HG03378 (cell line): ENCODE measurements at regions not wholly inside any gene's neighbourhood (a gene's known extent, or its start where the extent isn't known, plus 50 kb on each side); places are given as distances from the start of the nearest gene placed in this dataset.
"Not testable (repeated sequence)": the region's sequence is repeated elsewhere in the genome, so short reads cannot be mapped to it uniquely, and the experiment has no call there.

Experiments used
- ATAC-seq: cut with Tn5 transposase; IDR thresholded peaks from one replicate; pipeline ENCODE4 v1.9.1; 2021; ENCODE audit warnings: mild to moderate bottlenecking, moderate library complexity; ENCODE audit not compliant: unreplicated experiment

- ATAC-seq: no peak
Measured at GRCh38 chr10:44118500-44118899, 266.4 kb downstream of the CXCL12 start.

- ATAC-seq: no peak
Measured at GRCh38 chr10:44116474-44116873, 268.4 kb downstream of the CXCL12 start.

- no peak for ATAC-seq
Measured at GRCh38 chr10:44115516-44115915, 269.4 kb downstream of the CXCL12 start.

- no peak for ATAC-seq
Measured at GRCh38 chr10:44114441-44114840, 270.5 kb downstream of the CXCL12 start.

- not testable (repeated sequence) for ATAC-seq
Measured at GRCh38 chr10:44112280-44112679, 272.6 kb downstream of the CXCL12 start.

- no peak for ATAC-seq
Measured at GRCh38 chr10:44105696-44106095, 279.2 kb downstream of the CXCL12 start.

- ATAC-seq: no peak
Measured at GRCh38 chr10:44102726-44103255, 282.1 kb downstream of the CXCL12 start.

GRCh38 chr10:44101082-44101481 lies 283.8 kb downstream of the CXCL12 start:
- no peak for ATAC-seq

GRCh38 chr10:44099511-44099910 lies 285.4 kb downstream of the CXCL12 start:
- ATAC-seq: no peak

GRCh38 chr10:44096217-44096616 lies 288.7 kb downstream of the CXCL12 start:
- ATAC-seq: not testable (repeated sequence)

GRCh38 chr10:44089671-44090070 lies 295.2 kb downstream of the CXCL12 start:
- no peak for ATAC-seq

- no peak for ATAC-seq
Measured at GRCh38 chr10:44087403-44087802, 297.5 kb downstream of the CXCL12 start.

- ATAC-seq: no peak
Measured at GRCh38 chr10:44083719-44084400, 301.0 kb downstream of the CXCL12 start.

- ATAC-seq: no peak
Measured at GRCh38 chr10:44071479-44071878, 313.4 kb downstream of the CXCL12 start.

GRCh38 chr10:44070282-44070681 lies 314.6 kb downstream of the CXCL12 start:
- ATAC-seq: no peak

GRCh38 chr10:44069573-44069972 lies 315.3 kb downstream of the CXCL12 start:
- no peak for ATAC-seq

GRCh38 chr10:44068716-44069482 lies 316.0 kb downstream of the CXCL12 start:
- no peak for ATAC-seq

- no peak for ATAC-seq
Measured at GRCh38 chr10:44067432-44067831, 317.5 kb downstream of the CXCL12 start.

- no peak for ATAC-seq
Measured at GRCh38 chr10:44066527-44067255, 318.2 kb downstream of the CXCL12 start.

- no peak for ATAC-seq
Measured at GRCh38 chr10:44065788-44066526, 318.9 kb downstream of the CXCL12 start.
